IMR-90 (cell line): ENCODE measurements at regions not wholly inside any gene's neighbourhood (a gene's known extent, or its start where the extent isn't known, plus 50 kb on each side); places are given as distances from the start of the nearest gene placed in this dataset.

Experiments used
- ATAC-seq: fragments of 200-7000 bp; cut with Tn5 transposase; 2 replicates; pipeline ENCODE4 v1.9.1; 2020; ENCODE audit warnings: low read depth, mild to moderate bottlenecking, moderate library complexity
- BruUV-seq: library from RNA; stranded (reverse); fragments of 400-500 nt; replicated peaks from 2 replicates; lab custom pipeline; 2021; lab: Mats Ljungman, UMichigan
- CTCF ChIA-PET: fragments of 300-600 bp; formaldehyde crosslinking; extraction: SDS; loops from one replicate; lab custom pipeline; 2021; ENCODE audit warnings: antibody characterized with exemption; lab: Yijun Ruan, JAX
- POLR2A ChIA-PET: fragments of 300-600 bp; sonication (Branson Sonifier 250); formaldehyde crosslinking; loops from one replicate; lab custom pipeline; 2022; ENCODE audit warnings: antibody characterized with exemption; ENCODE audit not compliant: unreplicated experiment; lab: Charles Lee
- DNase-seq: peaks from one replicate; pipeline ENCODE4 v3.0.0; 2013
- H2AFZ ChIP-seq: replicated peaks from 2 replicates; pipeline ENCODE3; 2013; ENCODE audit warnings: low read length, mild to moderate bottlenecking; ENCODE audit not compliant: poor library complexity
- H2AK5ac ChIP-seq: 2 replicates; pipeline ENCODE4 v1.6.1; 2013; ENCODE audit warnings: low read depth, low read length, inconsistent platforms
- H2AK9ac ChIP-seq: replicated peaks from 2 replicates; pipeline ENCODE3; 2013; ENCODE audit warnings: mild to moderate bottlenecking, low read depth, low read length, moderate library complexity; ENCODE audit not compliant: poor library complexity
- H2BK120ac ChIP-seq: 2 replicates; pipeline ENCODE4 v1.6.1; 2013; ENCODE audit warnings: low read depth, low read length, inconsistent platforms
- H2BK15ac ChIP-seq: 3 replicates; pipeline ENCODE4 v1.6.1; 2013; ENCODE audit warnings: low read depth, low read length, inconsistent platforms
- H2BK20ac ChIP-seq: 2 replicates; pipeline ENCODE4 v1.6.1; 2013; ENCODE audit warnings: low read depth, mild to moderate bottlenecking, inconsistent platforms, low read length, moderate library complexity
- H2BK5ac ChIP-seq: 2 replicates; pipeline ENCODE4 v1.6.1; 2013; ENCODE audit warnings: mild to moderate bottlenecking, low read depth, low read length, inconsistent platforms; ENCODE audit not compliant: poor library complexity, severe bottlenecking
- H3K14ac ChIP-seq: replicated peaks from 2 replicates; pipeline ENCODE4 v1.6.1; 2013; ENCODE audit warnings: low read depth, low read length, inconsistent platforms
- H3K18ac ChIP-seq: 2 replicates; pipeline ENCODE4 v1.6.1; 2013; ENCODE audit warnings: low read depth, low read length, control low read depth
- H3K23ac ChIP-seq: 2 replicates; pipeline ENCODE4 v1.6.1; 2013; ENCODE audit warnings: low read depth, low read length, inconsistent platforms
- H3K27ac ChIP-seq: 2 replicates; pipeline ENCODE4 v1.5.1; 2013; ENCODE audit warnings: mild to moderate bottlenecking, control low read depth, low read length; ENCODE audit not compliant: insufficient read depth
- H3K27me3 ChIP-seq: 2 replicates; pipeline ENCODE4 v1.6.1; 2013; ENCODE audit warnings: low read length; ENCODE audit not compliant: control insufficient read depth, insufficient read depth
- H3K36me3 ChIP-seq: 2 replicates; pipeline ENCODE4 v1.6.1; 2013; ENCODE audit warnings: low read length, mixed read lengths; ENCODE audit not compliant: control insufficient read depth, insufficient read depth
- H3K4ac ChIP-seq: 2 replicates; pipeline ENCODE4 v1.6.1; 2013; ENCODE audit warnings: low read depth, low read length, inconsistent platforms
- H3K4me1 ChIP-seq: 2 replicates; pipeline ENCODE4 v1.6.1; 2013; ENCODE audit warnings: low read length, mixed read lengths; ENCODE audit not compliant: control insufficient read depth, insufficient read depth
- H3K4me2 ChIP-seq: 2 replicates; pipeline ENCODE4 v1.6.1; 2013; ENCODE audit warnings: low read depth, mild to moderate bottlenecking, control low read depth, low read length, moderate library complexity
- H3K4me3 ChIP-seq: 2 replicates; pipeline ENCODE4 v1.5.1; 2013; ENCODE audit warnings: low read depth, mild to moderate bottlenecking, control low read depth, low read length, moderate library complexity; ENCODE audit not compliant: insufficient read depth
- H3K56ac ChIP-seq: 2 replicates; pipeline ENCODE4 v1.6.1; 2013; ENCODE audit warnings: low read length, inconsistent platforms; ENCODE audit not compliant: insufficient read depth; ENCODE audit errors: extremely low read depth
- H3K79me1 ChIP-seq, 2 experiments: 2 replicates each; pipeline ENCODE4 v1.6.1; 2013; ENCODE audit warnings: low read length in 2 of 2, inconsistent platforms in 1 of 2, low read depth in 1 of 2
- H3K9ac ChIP-seq: 2 replicates; pipeline ENCODE4 v1.6.1; 2013; ENCODE audit warnings: low read depth, low read length, control low read depth
- H3K9me1 ChIP-seq: 2 replicates; pipeline ENCODE4 v1.6.1; 2013; ENCODE audit warnings: low read length, inconsistent platforms; ENCODE audit not compliant: insufficient read depth
- H3K9me3 ChIP-seq: 2 replicates; pipeline ENCODE4 v1.6.1; 2013; ENCODE audit warnings: low read length; ENCODE audit not compliant: control insufficient read depth, insufficient read depth
- H4K20me1 ChIP-seq: 2 replicates; pipeline ENCODE4 v1.6.1; 2013; ENCODE audit warnings: low read length, inconsistent platforms; ENCODE audit not compliant: insufficient read depth
- H4K5ac ChIP-seq: 2 replicates; pipeline ENCODE4 v1.6.1; 2013; ENCODE audit warnings: mild to moderate bottlenecking, low read depth, low read length, control low read depth
- H4K8ac ChIP-seq, 2 experiments: 2 replicates each; pipeline ENCODE4 v1.6.1; 2013; ENCODE audit warnings: low read depth in 2 of 2, low read length in 2 of 2, control low read depth in 1 of 2, inconsistent platforms in 1 of 2
- H4K91ac ChIP-seq: 2 replicates; pipeline ENCODE4 v1.6.1; 2013; ENCODE audit warnings: low read depth, low read length, inconsistent platforms; ENCODE audit not compliant: insufficient read depth
- RFX5 ChIP-seq: IDR thresholded peaks from 2 replicates; pipeline ENCODE4 v1.8.0; 2012; ENCODE audit warnings: low read depth, mild to moderate bottlenecking, low read length, moderate library complexity
- WGBS, 2 experiments: methylation state at CpG; one replicate each; pipeline versions ENCODE4 v1.1.5 to v1.1.7; 2013; ENCODE audit warnings: missing lambda C conversion rate in 2 of 2; ENCODE audit not compliant: insufficient read length in 1 of 2; ENCODE audit errors: extremely low coverage in 2 of 2; 5-methylcytosine and 5-hydroxymethylcytosine counted together
- dilution Hi-C: fragments of 300-500 bp; cut with HindIII; formaldehyde crosslinking; loops from one replicate; pipeline ENCODE4 v1.14.3; 2018; ENCODE audit warnings: low sequenced_read_pairs; ENCODE audit not compliant: unreplicated experiment
- in situ Hi-C: fragments of 300-500 bp; cut with MboI; formaldehyde crosslinking; loops from 3 replicates; pipeline ENCODE4 v1.14.3; 2019; ENCODE audit warnings: low sequenced_read_pairs, inconsistent platforms, mixed read lengths
- intact Hi-C: fragments of 100-400 bp; cut with micrococcal nuclease; formaldehyde crosslinking; loops from 2 replicates; pipeline ENCODE4 v1.10.0; 2022
- TF ChIP-seq, protein P1 (sequence below): conservative IDR thresholded peaks from 2 replicates; pipeline ENCODE4 v1.5.1; 2012; ENCODE audit warnings: mild to moderate bottlenecking, low read depth, low read length, improper control_type of control experiment

DNA sequence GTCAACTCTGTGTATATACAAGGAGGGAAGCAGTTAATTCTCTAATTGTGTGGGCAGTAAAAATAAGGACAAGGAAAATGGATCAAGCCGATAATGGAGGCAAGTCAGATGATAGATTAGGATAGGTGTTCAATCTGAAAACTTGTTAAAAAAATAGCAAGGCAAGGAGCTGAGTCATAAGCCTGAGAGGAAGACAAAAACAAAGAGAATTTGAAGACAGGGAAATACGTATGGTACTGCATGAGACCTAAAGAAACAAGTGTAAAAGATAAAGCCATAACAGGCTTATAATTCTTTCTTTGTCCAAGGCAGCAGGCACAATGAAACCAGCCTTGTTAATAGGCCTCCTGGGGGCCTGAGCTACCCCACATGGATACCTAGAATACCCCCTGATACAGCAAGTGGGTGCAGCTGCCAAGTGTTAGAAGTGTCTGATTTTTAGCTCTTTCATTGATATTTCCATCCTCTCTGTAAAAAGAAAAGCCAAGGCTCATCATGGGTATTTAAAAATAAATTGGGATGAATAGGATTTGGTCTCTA lies 1570.6 kb upstream of the LRRTM3 start:
- Histone ChIP-seq H3K23ac (no peak overlapping the region), H2BK5ac (no peak overlapping the region), H3K36me3 (no peaks in the 10 kb centered on the region), H4K20me1 (no peaks in the 10 kb centered on the region), H4K91ac (no peak overlapping the region), H4K8ac (no peak overlapping the region), H3K18ac (no peak overlapping the region), H3K4ac (no peak overlapping the region), H2BK20ac (no peak overlapping the region), H3K79me1 (no peaks in the 10 kb centered on the region), H3K14ac (no peak overlapping the region), H2AK9ac (no peak overlapping the region), H2AFZ (no peak overlapping the region), H3K4me3 (no peak overlapping the region), H4K5ac (no peak overlapping the region), H3K4me1 (no peaks in the 10 kb centered on the region), H3K9ac (no peak overlapping the region), H2BK15ac (no peak overlapping the region), H3K56ac (no peak overlapping the region), H3K27me3 (no peaks in the 10 kb centered on the region), H3K9me3 (peaks cover 11% of the 10 kb centered on the region), H2BK120ac (no peak overlapping the region), H2AK5ac (no peak overlapping the region), H3K4me2 (no peak overlapping the region), H3K9me1 (no peaks in the 10 kb centered on the region), H3K27ac (no peak overlapping the region)
- no TSS peak for BruUV-seq
- WGBS, 2 experiments: 60% methylated on average over 1 of the region's 2 CpGs; no CpG with 5 or more reads in 1 of the 2 experiments
- intact Hi-C loops: no loop called here
- POLR2A ChIA-PET: no interaction called here
- no peak for DNase-seq
- CTCF ChIA-PET: no interaction called here
- in situ Hi-C loops: no loop called here
- ATAC-seq: no peak
- dilution Hi-C loops: no loop called here
- TF ChIP-seq, protein P1, sequence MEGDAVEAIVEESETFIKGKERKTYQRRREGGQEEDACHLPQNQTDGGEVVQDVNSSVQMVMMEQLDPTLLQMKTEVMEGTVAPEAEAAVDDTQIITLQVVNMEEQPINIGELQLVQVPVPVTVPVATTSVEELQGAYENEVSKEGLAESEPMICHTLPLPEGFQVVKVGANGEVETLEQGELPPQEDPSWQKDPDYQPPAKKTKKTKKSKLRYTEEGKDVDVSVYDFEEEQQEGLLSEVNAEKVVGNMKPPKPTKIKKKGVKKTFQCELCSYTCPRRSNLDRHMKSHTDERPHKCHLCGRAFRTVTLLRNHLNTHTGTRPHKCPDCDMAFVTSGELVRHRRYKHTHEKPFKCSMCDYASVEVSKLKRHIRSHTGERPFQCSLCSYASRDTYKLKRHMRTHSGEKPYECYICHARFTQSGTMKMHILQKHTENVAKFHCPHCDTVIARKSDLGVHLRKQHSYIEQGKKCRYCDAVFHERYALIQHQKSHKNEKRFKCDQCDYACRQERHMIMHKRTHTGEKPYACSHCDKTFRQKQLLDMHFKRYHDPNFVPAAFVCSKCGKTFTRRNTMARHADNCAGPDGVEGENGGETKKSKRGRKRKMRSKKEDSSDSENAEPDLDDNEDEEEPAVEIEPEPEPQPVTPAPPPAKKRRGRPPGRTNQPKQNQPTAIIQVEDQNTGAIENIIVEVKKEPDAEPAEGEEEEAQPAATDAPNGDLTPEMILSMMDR: no peak
- no peak for TF ChIP-seq RFX5
